K562 (cell line): ENCODE measurements at regions not wholly inside any gene's neighbourhood (a gene's known extent, or its start where the extent isn't known, plus 50 kb on each side); places are given as distances from the start of the nearest gene placed in this dataset.
A peak's percentile ranks its signal among the peaks of the same experiment; 100 is the strongest.

Source experiments
- BACH1 ChIP-seq: fragments of 200-800 bp; sonication (Bioruptor generic); IDR thresholded peaks from 2 replicates; pipeline ENCODE4 v1.6.1; 2016; ENCODE audit warnings: missing genetic modification characterization, missing compliant biosample characterization
- CC2D1A ChIP-seq: fragments of 450-650 bp; IDR thresholded peaks from 2 replicates; pipeline ENCODE4 v1.6.1; 2017; ENCODE audit warnings: mild to moderate bottlenecking
- CREM ChIP-seq: IDR thresholded peaks from 2 replicates; pipeline ENCODE4 v1.6.1; 2014; ENCODE audit warnings: antibody characterized with exemption, low read depth
- DACH1 ChIP-seq: fragments of 450-650 bp; IDR thresholded peaks from 2 replicates; pipeline ENCODE4 v1.6.1; 2018; ENCODE audit not compliant: partially characterized antibody
- FOXK2 ChIP-seq, 2 experiments: fragments of 450-650 bp; IDR thresholded peaks in 1 of 2; conservative IDR thresholded peaks in 1 of 2; 2 replicates each; pipeline ENCODE4 v1.6.1; 2016; ENCODE audit warnings: low read depth in 2 of 2, mild to moderate bottlenecking in 1 of 2
- GTF2B ChIP-seq: IDR thresholded peaks from 2 replicates; pipeline ENCODE4 v1.6.1; 2011; ENCODE audit not compliant: insufficient read length; ENCODE audit errors: extremely low read depth
- KLF6 ChIP-seq: fragments of 250-450 bp; sonication (Bioruptor Pico); IDR thresholded peaks from 2 replicates; pipeline ENCODE4 v1.4.0; 2020; ENCODE audit warnings: mild to moderate bottlenecking, moderate library complexity, borderline replicate concordance
- MEIS2 ChIP-seq: fragments of 450-650 bp; IDR thresholded peaks from 2 replicates; pipeline ENCODE4 v1.6.1; 2014; ENCODE audit warnings: mild to moderate bottlenecking; ENCODE audit not compliant: partially characterized antibody
- POLR3G ChIP-seq: IDR thresholded peaks from 2 replicates; pipeline ENCODE4 v1.6.1; 2011; ENCODE audit not compliant: insufficient read length, insufficient replicate concordance; ENCODE audit errors: extremely low read depth
- RAD51 ChIP-seq: fragments of 450-650 bp; IDR thresholded peaks from 2 replicates; pipeline ENCODE4 v1.7.1; 2016; ENCODE audit warnings: low read depth, mild to moderate bottlenecking, borderline replicate concordance
- REST ChIP-seq, 2 experiments: fragments of 450-650 bp; formaldehyde crosslinking in 1 of 2; IDR thresholded peaks; 2 replicates each; pipeline versions ENCODE4 v1.4.0 to v1.6.1; 2014 to 2020; ENCODE audit warnings: mild to moderate bottlenecking in 2 of 2, borderline replicate concordance in 1 of 2, low read depth in 1 of 2
- RFX5 ChIP-seq: IDR thresholded peaks from 2 replicates; pipeline ENCODE4 v1.6.1; 2011; ENCODE audit warnings: low read depth, mild to moderate bottlenecking, improper control_type of control experiment, low read length
- TAF15 ChIP-seq: fragments of 200-400 bp; formaldehyde crosslinking; IDR thresholded peaks from 2 replicates; pipeline ENCODE4 v1.6.1; 2017; ENCODE audit warnings: mild to moderate bottlenecking, low read depth, low read length, moderate library complexity
- TAL1 ChIP-seq: fragments of 450-650 bp; IDR thresholded peaks from 2 replicates; pipeline ENCODE4 v1.6.1; 2016; ENCODE audit warnings: mild to moderate bottlenecking
- TGIF2 ChIP-seq: sonication (generic); formaldehyde crosslinking; IDR thresholded peaks from 2 replicates; pipeline ENCODE4 v1.8.1; 2022; ENCODE audit warnings: mild to moderate bottlenecking, missing genetic modification reagents, moderate library complexity
- ZBTB8A ChIP-seq: fragments of 450-650 bp; IDR thresholded peaks from 2 replicates; pipeline ENCODE4 v1.6.1; 2018; ENCODE audit warnings: mild to moderate bottlenecking, moderate library complexity; ENCODE audit not compliant: partially characterized antibody
- ZNF224 ChIP-seq: sonication (generic); formaldehyde crosslinking; IDR thresholded peaks from 2 replicates; pipeline ENCODE4 v1.8.0; 2022; ENCODE audit warnings: mild to moderate bottlenecking, missing genetic modification reagents
- ZNF354B ChIP-seq: fragments of 250-450 bp; sonication (Bioruptor Pico); IDR thresholded peaks from 2 replicates; pipeline ENCODE4 v1.4.0; 2020
- ZNF551 ChIP-seq: fragments of 250-450 bp; sonication (Bioruptor Pico); IDR thresholded peaks from 2 replicates; pipeline ENCODE4 v1.5.0; 2021; ENCODE audit warnings: mild to moderate bottlenecking, moderate library complexity

- TF ChIP-seq POLR3G = no peak
- no peak for TF ChIP-seq TAF15
- no peak for TF ChIP-seq ZNF551 (CRISPR knock-in tag)
- peak; percentile 73 for TF ChIP-seq CREM
- no peak for TF ChIP-seq FOXK2 (conservative IDR thresholded peaks at IDR 0.05 in 1 of 2, IDR thresholded peaks at IDR 0.05 in 1 of 2; ENCODE audit: low read depth in 2 of 2)
- no peak for TF ChIP-seq DACH1
- no peak for TF ChIP-seq RFX5
- TF ChIP-seq GTF2B = no peak
- no peak for TF ChIP-seq TGIF2 (CRISPR knock-in tag)
- no peak for TF ChIP-seq ZBTB8A
- TF ChIP-seq CC2D1A = no peak
- TF ChIP-seq ZNF354B (CRISPR knock-in tag) = no peak
- TF ChIP-seq MEIS2 = peak; percentile 51
- no peak for TF ChIP-seq REST (IDR thresholded peaks at IDR 0.05; ENCODE audit: borderline replicate concordance)
- no peak for TF ChIP-seq REST (CRISPR knock-in tag; IDR thresholded peaks at IDR 0.05; ENCODE audit: low read depth)
- TF ChIP-seq RAD51 = no peak
- TF ChIP-seq TAL1 = no peak
- TF ChIP-seq KLF6 = no peak
- no peak for TF ChIP-seq ZNF224 (CRISPR knock-in tag)
- TF ChIP-seq BACH1 (tag) = no peak
Measured at GRCh38 chr12:25694072-25694471, 141.0 kb upstream of the LMNTD1 start (continued).
